ENCODE measurements at regions not wholly inside any gene's neighbourhood (a gene's known extent, or its start where the extent isn't known, plus 50 kb on each side); places are given as distances from the start of the nearest gene placed in this dataset.

DNA sequence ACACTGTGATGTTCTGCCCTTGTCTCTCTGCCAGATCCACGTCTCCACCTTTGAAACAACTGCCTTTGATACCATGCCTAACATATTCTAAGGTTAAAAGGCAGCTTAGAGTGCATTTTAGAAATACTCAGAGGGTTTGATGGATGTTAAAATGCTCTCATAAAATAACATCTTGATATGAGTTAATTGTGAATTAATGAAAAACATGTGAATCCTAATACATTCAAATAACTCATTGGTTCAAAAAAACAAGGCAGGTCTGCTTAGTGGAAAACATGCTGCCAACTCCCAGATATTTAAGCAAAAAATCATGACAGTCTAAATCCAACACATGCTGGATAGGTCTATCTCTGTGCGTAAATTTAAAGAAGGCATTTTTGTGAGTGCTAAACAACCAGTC lies 291.8 kb downstream of the AHR start:
- Mint-ChIP-seq H3K4me1 (ENCODE audit: low read depth) (no peaks in the 10 kb centered on the region), H3K4me3 (no peak overlapping the region), H3K36me3 (ENCODE audit: low read depth) (no peaks in the 10 kb centered on the region), H3K27ac (no peak overlapping the region), H3K27me3 (no peaks in the 10 kb centered on the region), H3K9me3 (no peaks in the 10 kb centered on the region)
- CTCF ChIA-PET, result no interaction called here
- intact Hi-C loops (cut with micrococcal nuclease), result no loop called here
- DNase-seq, result no peak
- POLR2A ChIA-PET, result no interaction called here
- TF ChIP-seq, protein P1, sequence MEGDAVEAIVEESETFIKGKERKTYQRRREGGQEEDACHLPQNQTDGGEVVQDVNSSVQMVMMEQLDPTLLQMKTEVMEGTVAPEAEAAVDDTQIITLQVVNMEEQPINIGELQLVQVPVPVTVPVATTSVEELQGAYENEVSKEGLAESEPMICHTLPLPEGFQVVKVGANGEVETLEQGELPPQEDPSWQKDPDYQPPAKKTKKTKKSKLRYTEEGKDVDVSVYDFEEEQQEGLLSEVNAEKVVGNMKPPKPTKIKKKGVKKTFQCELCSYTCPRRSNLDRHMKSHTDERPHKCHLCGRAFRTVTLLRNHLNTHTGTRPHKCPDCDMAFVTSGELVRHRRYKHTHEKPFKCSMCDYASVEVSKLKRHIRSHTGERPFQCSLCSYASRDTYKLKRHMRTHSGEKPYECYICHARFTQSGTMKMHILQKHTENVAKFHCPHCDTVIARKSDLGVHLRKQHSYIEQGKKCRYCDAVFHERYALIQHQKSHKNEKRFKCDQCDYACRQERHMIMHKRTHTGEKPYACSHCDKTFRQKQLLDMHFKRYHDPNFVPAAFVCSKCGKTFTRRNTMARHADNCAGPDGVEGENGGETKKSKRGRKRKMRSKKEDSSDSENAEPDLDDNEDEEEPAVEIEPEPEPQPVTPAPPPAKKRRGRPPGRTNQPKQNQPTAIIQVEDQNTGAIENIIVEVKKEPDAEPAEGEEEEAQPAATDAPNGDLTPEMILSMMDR (IDR thresholded peaks at IDR 0.05), result no peak
- ATAC-seq, result no peak

DNA sequence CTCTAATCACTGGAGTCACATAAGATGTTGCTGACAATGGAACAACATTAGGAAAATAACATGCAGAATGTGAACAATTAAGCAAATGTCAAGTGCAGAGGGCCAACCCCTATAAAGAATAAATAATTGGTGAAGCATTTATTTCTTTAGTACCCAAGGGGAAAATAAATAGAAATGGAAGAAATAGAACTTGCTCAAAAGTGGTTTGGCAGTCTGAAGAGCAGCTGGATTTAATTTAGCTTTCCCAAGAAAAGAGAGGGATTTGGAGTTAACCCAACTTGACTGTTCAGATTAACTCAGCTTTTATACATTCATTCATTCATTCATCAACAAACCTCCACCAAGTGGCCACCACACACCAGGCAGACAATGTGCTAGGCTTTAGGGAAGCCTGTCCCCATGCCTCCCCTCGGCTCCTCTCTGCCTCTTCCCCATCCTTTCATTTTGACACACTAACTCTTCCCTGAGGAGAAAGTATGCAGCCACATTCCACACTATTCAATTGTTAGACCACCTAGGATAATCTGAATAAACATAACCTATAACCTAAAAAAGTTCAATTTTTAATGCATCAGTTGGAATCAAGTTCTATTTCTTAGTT lies 295.5 kb downstream of the AHR start:
- intact Hi-C loops (cut with micrococcal nuclease), result no loop called here
- H3K36me3 Mint-ChIP-seq (ENCODE audit: low read depth), result no peaks in the 10 kb centered on the region
- DNase-seq (no peak), ATAC-seq (no peak)
- TF ChIP-seq, protein P1 (IDR thresholded peaks at IDR 0.05), result no peak
- H3K27me3 Mint-ChIP-seq, result no peaks in the 10 kb centered on the region
- no peak overlapping the region for H3K27ac Mint-ChIP-seq
- no peaks in the 10 kb centered on the region for H3K4me1 Mint-ChIP-seq (ENCODE audit: low read depth)
- no peak overlapping the region for H3K4me3 Mint-ChIP-seq
- H3K9me3 Mint-ChIP-seq, result no peaks in the 10 kb centered on the region
- ChIA-PET CTCF (no interaction called here), POLR2A (no interaction called here)

DNA sequence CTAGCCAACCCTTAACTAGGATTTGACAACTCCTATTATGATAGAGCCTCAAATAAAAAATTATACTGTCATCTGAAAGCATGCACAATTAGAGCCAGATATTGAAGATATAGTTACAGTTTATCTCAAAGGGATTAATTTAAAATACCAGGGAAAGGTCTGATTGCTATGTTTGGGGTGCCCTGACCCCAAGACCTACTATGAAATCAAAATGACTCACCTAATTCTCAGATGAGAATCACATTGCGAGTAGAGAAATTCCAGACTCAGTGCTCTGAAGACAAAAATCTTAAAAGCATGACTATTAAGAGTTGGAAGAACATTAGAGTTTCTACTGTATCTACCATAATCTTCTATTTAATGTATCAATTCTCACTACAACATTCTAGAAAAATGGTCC lies 297.1 kb downstream of the AHR start:
- CTCF ChIA-PET, result no interaction called here
- H3K36me3 Mint-ChIP-seq (ENCODE audit: low read depth), result no peaks in the 10 kb centered on the region
- no peaks in the 10 kb centered on the region for H3K9me3 Mint-ChIP-seq
- no peak for ATAC-seq
- H3K27ac Mint-ChIP-seq, result no peak overlapping the region
- H3K27me3 Mint-ChIP-seq, result no peaks in the 10 kb centered on the region
- H3K4me3 Mint-ChIP-seq, result no peak overlapping the region
- H3K4me1 Mint-ChIP-seq (ENCODE audit: low read depth), result no peaks in the 10 kb centered on the region
- no peak for DNase-seq
- TF ChIP-seq, protein P1 (IDR thresholded peaks at IDR 0.05), result no peak
- intact Hi-C loops (cut with micrococcal nuclease), result no loop called here
- POLR2A ChIA-PET, result interaction anchor here (0.7 kb wide), 1 partner anchor 53 kb away, joined by 3 read pairs; no protein-coding TSS in a partner anchor

DNA sequence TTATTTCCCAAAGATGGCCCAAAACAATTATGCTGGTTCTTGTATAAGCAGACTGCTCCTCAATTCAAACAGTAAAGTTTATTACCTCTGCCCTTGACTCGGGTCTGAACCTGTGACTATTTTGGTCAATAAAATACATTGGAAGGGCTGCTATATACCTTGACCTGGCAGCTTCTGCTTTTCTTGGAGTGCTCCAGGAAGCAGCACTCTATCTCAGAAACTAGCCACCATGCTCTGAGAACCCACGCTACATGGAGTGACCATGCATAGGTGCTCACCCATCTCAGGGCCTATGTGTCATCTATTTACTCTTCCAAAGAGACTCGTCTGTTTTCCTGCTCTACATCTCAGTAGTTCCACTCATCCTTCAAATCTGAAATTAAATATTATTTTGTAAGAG lies 299.9 kb downstream of the AHR start:
- intact Hi-C loops (cut with micrococcal nuclease), result no loop called here
- CTCF ChIA-PET, result no interaction called here

DNA sequence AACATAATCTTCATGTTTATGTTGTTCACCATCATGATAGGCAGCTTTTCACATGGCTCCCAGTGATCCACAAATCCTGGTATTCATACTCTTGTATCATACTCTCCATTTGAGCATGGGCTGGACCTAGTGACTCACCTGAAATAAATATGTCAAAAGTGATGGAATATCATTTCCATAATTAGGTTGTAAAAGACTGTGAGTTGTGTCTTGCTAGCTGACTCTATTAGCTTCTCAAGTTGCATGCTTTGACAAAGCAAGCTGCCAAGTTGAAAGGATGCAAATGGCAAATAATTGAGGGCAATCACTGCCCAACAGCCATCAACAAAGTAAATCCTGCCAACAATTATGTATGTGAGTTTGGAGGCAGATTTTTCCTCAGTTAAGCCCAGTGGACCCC lies 300.4 kb downstream of the AHR start:
- Mint-ChIP-seq H3K36me3 (ENCODE audit: low read depth) (no peaks in the 10 kb centered on the region), H3K27ac (no peak overlapping the region), H3K9me3 (no peaks in the 10 kb centered on the region), H3K27me3 (peaks cover 4% of the 10 kb centered on the region), H3K4me3 (no peak overlapping the region), H3K4me1 (ENCODE audit: low read depth) (no peaks in the 10 kb centered on the region)
- DNase-seq, result no peak
- TF ChIP-seq, protein P1 (IDR thresholded peaks at IDR 0.05), result no peak
- no peak for ATAC-seq
- ChIA-PET POLR2A (no interaction called here), CTCF (no interaction called here)
- intact Hi-C loops (cut with micrococcal nuclease), result no loop called here

More for the DNA sequence above, 299.9 kb downstream of the AHR start:
- DNase-seq (no peak), ATAC-seq (no peak)
- H3K27ac Mint-ChIP-seq, result no peak overlapping the region
- H3K9me3 Mint-ChIP-seq, result no peaks in the 10 kb centered on the region
- no peak overlapping the region for H3K4me3 Mint-ChIP-seq
- no peaks in the 10 kb centered on the region for H3K36me3 Mint-ChIP-seq (ENCODE audit: low read depth)
- no peaks in the 10 kb centered on the region for H3K27me3 Mint-ChIP-seq
- TF ChIP-seq, protein P1 (IDR thresholded peaks at IDR 0.05), result no peak
- POLR2A ChIA-PET, result no interaction called here
- no peaks in the 10 kb centered on the region for H3K4me1 Mint-ChIP-seq (ENCODE audit: low read depth)
